Neural cell (in vitro differentiated cells): ENCODE measurements at regions not wholly inside any gene's neighbourhood (a gene's known extent, or its start where the extent isn't known, plus 50 kb on each side); places are given as distances from the start of the nearest gene placed in this dataset.

ENCODE experiments used
- H2AFZ ChIP-seq: fragments of 200-600, 300-800 bp; sonication (generic), shearing (Covaris generic); 2 replicates; pipeline ENCODE4 v1.6.0; 2014; ENCODE audit warnings: low read depth, mild to moderate bottlenecking, antibody characterized with exemption, low read length, moderate library complexity
- H3F3A ChIP-seq: fragments of 200-600 bp; shearing (Covaris generic); 2 replicates; pipeline ENCODE4 v1.6.1; 2016; ENCODE audit warnings: mild to moderate bottlenecking, moderate library complexity, mixed read lengths, antibody characterized with exemption, low read length; ENCODE audit not compliant: insufficient read depth, poor library complexity, severe bottlenecking
- H3K27ac ChIP-seq: fragments of 200-600, 300-800 bp; sonication (generic), shearing (Covaris generic); 2 replicates; pipeline ENCODE4 v1.5.1; 2014; ENCODE audit warnings: mild to moderate bottlenecking, low read length, moderate library complexity
- H3K27me3 ChIP-seq: fragments of 300-800, 200-600 bp; sonication (generic), shearing (Covaris generic); 2 replicates; pipeline ENCODE4 v1.6.0; 2014; ENCODE audit warnings: mild to moderate bottlenecking, low read depth, low read length, moderate library complexity; ENCODE audit not compliant: insufficient read depth
- H3K36me3 ChIP-seq: fragments of 300-800, 200-600 bp; sonication (generic), shearing (Covaris generic); 2 replicates; pipeline ENCODE4 v1.5.1; 2014; ENCODE audit warnings: mild to moderate bottlenecking, antibody characterized with exemption, low read length, moderate library complexity; ENCODE audit not compliant: insufficient read depth
- H3K4me2 ChIP-seq: fragments of 300-800, 200-600 bp; sonication (generic), shearing (Covaris generic); 2 replicates; pipeline ENCODE4 v1.6.0; 2014; ENCODE audit warnings: mild to moderate bottlenecking, low read length
- H3K4me3 ChIP-seq: fragments of 300-800, 200-600 bp; sonication (generic), shearing (Covaris generic); 2 replicates; pipeline ENCODE4 v1.5.1; 2014; ENCODE audit warnings: mild to moderate bottlenecking, low read length, moderate library complexity
- H3K79me2 ChIP-seq: fragments of 200-600 bp; shearing (Covaris generic); replicated peaks from 2 replicates; pipeline ENCODE4 v1.6.0; 2014; ENCODE audit warnings: mild to moderate bottlenecking, low read length, moderate library complexity; ENCODE audit not compliant: insufficient read depth
- H3K9ac ChIP-seq: fragments of 300-800, 200-600 bp; sonication (generic), shearing (Covaris generic); 2 replicates; pipeline ENCODE4 v1.6.1; 2016; ENCODE audit warnings: mild to moderate bottlenecking, low read length, mixed read lengths
- H3K9me2 ChIP-seq: fragments of 200-600 bp; shearing (Covaris generic); 2 replicates; pipeline ENCODE4 v1.6.1; 2016; ENCODE audit warnings: mild to moderate bottlenecking, low read length, mixed read lengths; ENCODE audit not compliant: insufficient read depth
- H3K9me3 ChIP-seq: fragments of 200-600, 300-800 bp; sonication (generic), shearing (Covaris generic); 2 replicates; pipeline ENCODE4 v1.6.1; 2016; ENCODE audit warnings: mild to moderate bottlenecking, mixed run types, low read length, moderate library complexity, mixed read lengths
- H4K20me1 ChIP-seq: fragments of 200-600 bp; shearing (Covaris generic); 2 replicates; pipeline ENCODE4 v1.6.1; 2016; ENCODE audit warnings: mild to moderate bottlenecking, mixed run types; ENCODE audit not compliant: insufficient read depth
- CTCF ChIP-seq: fragments of 450-650 bp; IDR thresholded peaks from 2 replicates; pipeline ENCODE4 v1.5.1; 2014; ENCODE audit warnings: antibody characterized with exemption, mild to moderate bottlenecking, moderate library complexity; ENCODE audit not compliant: poor library complexity, severe bottlenecking
- EP300 ChIP-seq: fragments of 450-650 bp; conservative IDR thresholded peaks from 2 replicates; pipeline ENCODE4 v1.6.1; 2014; ENCODE audit warnings: antibody characterized with exemption, mild to moderate bottlenecking, moderate library complexity; ENCODE audit not compliant: poor library complexity, severe bottlenecking
- EZH2 ChIP-seq: fragments of 200-600, 300-800 bp; shearing (Covaris generic), sonication (generic); IDR thresholded peaks from 2 replicates; pipeline ENCODE4 v1.6.1; 2014; ENCODE audit warnings: antibody characterized with exemption, low read length, borderline replicate concordance, mild to moderate bottlenecking; ENCODE audit not compliant: insufficient read depth, poor library complexity, severe bottlenecking
- POLR2AphosphoS5 ChIP-seq: IDR thresholded peaks from 2 replicates; pipeline ENCODE4 v1.6.1; 2012
- RAD21 ChIP-seq: fragments of 450-650 bp; conservative IDR thresholded peaks from 2 replicates; pipeline ENCODE4 v1.6.1; 2014; ENCODE audit warnings: antibody characterized with exemption, mild to moderate bottlenecking, moderate library complexity
- TAF1 ChIP-seq: IDR thresholded peaks from 2 replicates; pipeline ENCODE4 v1.6.1; 2012; ENCODE audit warnings: low read depth
- TF ChIP-seq, protein P1 (sequence below): IDR thresholded peaks from 2 replicates; pipeline ENCODE4 v1.6.1; 2012; ENCODE audit warnings: borderline replicate concordance

DNA sequence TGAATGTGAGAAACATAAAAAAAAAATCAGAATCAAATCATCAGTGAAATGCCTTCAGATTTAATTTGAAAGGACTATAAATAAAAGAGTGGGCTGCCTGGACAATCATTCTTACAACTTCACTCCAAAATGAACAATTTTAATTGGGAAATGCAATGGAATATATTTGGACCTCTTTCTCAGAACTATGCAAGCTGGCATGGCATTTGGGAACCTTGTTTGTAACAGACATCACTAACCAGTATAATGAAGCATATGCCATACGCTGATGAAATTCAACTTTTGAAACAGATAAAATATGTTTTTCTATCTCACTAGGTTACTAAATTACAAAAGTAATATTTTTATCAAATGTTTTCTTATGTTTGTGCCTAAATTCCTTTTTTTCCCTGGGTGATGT, 64.2 kb upstream of the FAM216B start:
- Histone ChIP-seq H3K9me2 (no peaks in the 10 kb centered on the region), H3K27me3 (no peaks in the 10 kb centered on the region), H3K36me3 (no peaks in the 10 kb centered on the region), H3F3A (no peaks in the 10 kb centered on the region), H3K9me3 (no peaks in the 10 kb centered on the region), H3K4me3 (no peak overlapping the region), H3K9ac (no peak overlapping the region), H3K79me2 (no peaks in the 10 kb centered on the region), H4K20me1 (no peaks in the 10 kb centered on the region), H3K27ac (no peak overlapping the region), H3K4me2 (no peak overlapping the region), H2AFZ (no peak overlapping the region)
- TF ChIP-seq RAD21 (no peak), POLR2AphosphoS5 (no peak), CTCF (no peak), EP300 (no peak), EZH2 (no peak)

- Histone ChIP-seq H3K4me3 (no peak overlapping the region), H3K79me2 (no peaks in the 10 kb centered on the region), H3K27ac (peak overlapping the region; percentile 15), H3K9me3 (no peaks in the 10 kb centered on the region), H3K9ac (no peak overlapping the region), H3F3A (no peaks in the 10 kb centered on the region), H3K36me3 (no peaks in the 10 kb centered on the region), H3K27me3 (no peaks in the 10 kb centered on the region), H3K4me2 (no peak overlapping the region), H3K9me2 (no peaks in the 10 kb centered on the region), H4K20me1 (no peaks in the 10 kb centered on the region), H2AFZ (no peak overlapping the region)
- no peak for TF ChIP-seq RAD21
- peak; percentile 76 for TF ChIP-seq EP300
- TF ChIP-seq POLR2AphosphoS5, result peak; percentile 39
- TF ChIP-seq, protein P1, sequence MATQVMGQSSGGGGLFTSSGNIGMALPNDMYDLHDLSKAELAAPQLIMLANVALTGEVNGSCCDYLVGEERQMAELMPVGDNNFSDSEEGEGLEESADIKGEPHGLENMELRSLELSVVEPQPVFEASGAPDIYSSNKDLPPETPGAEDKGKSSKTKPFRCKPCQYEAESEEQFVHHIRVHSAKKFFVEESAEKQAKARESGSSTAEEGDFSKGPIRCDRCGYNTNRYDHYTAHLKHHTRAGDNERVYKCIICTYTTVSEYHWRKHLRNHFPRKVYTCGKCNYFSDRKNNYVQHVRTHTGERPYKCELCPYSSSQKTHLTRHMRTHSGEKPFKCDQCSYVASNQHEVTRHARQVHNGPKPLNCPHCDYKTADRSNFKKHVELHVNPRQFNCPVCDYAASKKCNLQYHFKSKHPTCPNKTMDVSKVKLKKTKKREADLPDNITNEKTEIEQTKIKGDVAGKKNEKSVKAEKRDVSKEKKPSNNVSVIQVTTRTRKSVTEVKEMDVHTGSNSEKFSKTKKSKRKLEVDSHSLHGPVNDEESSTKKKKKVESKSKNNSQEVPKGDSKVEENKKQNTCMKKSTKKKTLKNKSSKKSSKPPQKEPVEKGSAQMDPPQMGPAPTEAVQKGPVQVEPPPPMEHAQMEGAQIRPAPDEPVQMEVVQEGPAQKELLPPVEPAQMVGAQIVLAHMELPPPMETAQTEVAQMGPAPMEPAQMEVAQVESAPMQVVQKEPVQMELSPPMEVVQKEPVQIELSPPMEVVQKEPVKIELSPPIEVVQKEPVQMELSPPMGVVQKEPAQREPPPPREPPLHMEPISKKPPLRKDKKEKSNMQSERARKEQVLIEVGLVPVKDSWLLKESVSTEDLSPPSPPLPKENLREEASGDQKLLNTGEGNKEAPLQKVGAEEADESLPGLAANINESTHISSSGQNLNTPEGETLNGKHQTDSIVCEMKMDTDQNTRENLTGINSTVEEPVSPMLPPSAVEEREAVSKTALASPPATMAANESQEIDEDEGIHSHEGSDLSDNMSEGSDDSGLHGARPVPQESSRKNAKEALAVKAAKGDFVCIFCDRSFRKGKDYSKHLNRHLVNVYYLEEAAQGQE, result peak; percentile 27
- TF ChIP-seq TAF1, result no peak
- no peak for TF ChIP-seq CTCF
Measured at GRCh38 chr13:42720113-42720857, 61.1 kb upstream of the FAM216B start.
